ENCODE measurements at regions not wholly inside any gene's neighbourhood (a gene's known extent, or its start where the extent isn't known, plus 50 kb on each side); places are given as distances from the start of the nearest gene placed in this dataset.
"Not testable (repeated sequence)": the region's sequence is repeated elsewhere in the genome, so short reads cannot be mapped to it uniquely, and the experiment has no call there.

DNA sequence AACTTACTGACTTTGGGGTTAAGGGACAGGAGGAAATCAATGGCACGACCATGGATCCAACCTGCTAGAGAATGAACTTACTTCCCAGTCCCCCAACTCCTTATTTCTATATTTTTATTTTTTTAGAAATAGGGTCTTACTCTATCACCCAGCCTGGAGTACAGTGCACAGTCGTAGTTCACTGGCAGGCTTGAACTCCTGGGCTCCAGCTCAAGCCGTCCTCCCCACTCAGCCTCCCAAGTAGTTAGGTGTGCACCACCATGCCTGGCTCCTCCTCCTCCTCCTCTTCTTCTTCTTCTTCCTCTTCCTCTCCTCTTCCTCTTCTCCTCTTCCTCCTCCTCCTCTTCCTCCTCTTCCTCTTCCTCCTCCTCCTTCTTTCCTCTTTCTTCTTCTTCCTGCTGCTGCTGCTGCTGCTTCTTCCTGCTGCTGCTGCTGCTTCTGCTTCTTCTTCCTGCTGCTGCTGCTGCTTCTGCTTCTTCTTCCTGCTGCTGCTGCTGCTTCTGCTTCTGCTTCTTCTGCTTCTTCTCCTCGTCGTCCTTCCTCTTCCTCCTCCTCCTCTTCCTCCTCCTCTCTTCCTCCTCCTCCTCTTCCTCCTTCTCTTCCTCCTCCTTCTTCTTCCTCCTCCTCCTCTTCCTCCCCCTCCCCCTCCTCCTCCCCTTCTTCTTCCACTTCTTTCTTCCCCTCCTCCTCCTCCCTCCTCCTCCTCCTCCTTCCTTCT lies 390.1 kb upstream of the RGS6 start:
- no peak for DNase-seq

DNA sequence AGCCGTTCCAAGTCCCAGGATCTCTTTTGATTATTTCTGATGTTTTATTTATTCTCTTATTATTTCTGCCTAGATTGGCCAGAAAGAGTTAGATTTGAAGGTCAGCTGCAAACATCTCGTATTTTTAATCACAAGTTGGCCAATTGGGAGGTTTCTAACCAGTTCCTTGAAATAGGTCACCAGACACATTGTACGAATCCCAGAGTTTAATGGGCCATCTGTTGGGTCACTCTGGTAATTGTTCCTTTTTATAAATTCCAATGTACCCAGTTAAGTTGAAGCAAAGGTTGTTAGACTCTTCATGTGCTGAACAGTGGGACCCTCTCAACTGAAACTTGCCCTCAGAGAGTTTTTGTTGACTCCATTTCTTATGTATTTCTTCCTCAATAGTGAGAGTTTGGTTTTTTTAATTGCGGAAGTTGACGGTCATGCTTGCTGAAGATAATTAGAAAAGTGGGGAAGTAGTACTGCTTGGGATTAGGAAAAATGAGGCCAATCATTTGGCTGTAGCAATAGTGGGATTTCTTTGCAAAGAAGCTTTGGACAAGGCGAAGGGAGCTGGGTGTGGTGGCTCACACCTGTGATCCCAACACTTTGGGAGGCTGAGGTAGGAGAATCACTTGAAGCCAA lies 382.7 kb upstream of the RGS6 start:
- DNase-seq = no peak

DNA sequence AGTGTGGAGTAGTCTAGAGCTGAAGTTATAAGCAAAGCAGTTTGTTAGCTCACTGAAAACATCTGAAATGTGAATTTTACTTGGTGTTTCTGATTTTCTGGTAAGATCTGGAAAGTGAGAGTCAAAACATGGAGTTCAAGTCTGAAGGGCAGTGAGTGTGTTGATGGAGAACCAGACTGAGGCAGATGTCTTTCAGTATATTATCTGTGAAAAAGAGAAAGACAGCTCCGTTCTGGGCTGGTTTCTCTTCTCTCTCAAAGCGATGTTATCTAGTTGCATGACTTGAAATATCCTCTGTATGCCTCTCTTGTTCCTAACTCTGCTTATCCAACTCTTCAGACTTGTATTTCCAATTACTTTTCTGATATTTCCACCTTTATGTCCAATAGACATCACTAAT lies 381.9 kb upstream of the RGS6 start:
- DNase-seq = no peak

DNA sequence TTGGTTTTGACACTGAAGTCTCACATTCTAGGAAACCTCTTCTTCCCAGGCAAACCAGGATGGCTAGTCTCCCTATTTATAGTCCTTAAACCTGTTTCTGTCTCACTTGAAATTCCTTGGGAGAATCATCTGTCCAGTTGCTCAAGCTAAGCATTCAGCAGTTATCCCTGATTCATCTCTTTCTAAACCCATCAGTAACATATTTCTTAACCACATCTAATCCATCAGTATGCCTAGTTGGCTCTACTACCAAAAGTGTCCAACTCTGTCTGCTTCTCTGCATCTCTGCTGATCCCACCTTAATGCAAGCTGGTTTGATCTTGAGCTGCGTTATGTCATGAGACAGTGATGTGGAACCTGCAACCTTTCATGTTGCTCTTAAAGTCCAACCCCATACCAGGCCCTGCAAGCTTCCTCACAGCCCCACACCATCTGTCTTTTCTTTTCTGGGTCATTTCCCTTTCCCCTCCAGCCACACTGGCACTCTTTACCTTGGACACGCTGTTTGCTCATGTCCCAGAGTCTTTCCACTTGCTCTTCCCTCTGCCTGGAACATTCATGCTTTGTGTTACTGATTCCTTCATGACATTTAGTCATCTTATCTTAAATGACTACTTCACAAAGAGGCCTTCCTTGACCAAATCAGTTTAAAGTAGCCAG lies 380.8 kb upstream of the RGS6 start:
- DNase-seq = no peak

DNA sequence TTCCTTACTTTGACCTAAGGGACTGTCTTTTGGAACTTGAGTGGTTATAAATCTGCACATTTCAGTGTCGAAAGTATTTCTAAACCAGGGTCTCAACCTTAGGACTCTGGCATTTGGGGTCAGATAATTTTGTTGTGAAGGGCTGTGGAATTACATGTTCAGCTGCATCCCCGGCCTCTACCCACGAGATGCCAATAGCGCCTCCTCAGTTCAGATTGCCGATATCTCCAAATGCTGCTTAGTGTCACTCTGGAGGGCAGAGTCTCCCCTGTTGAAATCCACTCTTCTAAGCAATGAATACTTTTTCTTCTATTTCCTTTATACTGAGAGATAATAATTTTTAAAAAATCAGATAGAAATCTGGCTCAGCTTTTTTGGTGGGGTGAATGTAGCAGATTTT lies 379.4 kb upstream of the RGS6 start:
- DNase-seq = no peak

DNA sequence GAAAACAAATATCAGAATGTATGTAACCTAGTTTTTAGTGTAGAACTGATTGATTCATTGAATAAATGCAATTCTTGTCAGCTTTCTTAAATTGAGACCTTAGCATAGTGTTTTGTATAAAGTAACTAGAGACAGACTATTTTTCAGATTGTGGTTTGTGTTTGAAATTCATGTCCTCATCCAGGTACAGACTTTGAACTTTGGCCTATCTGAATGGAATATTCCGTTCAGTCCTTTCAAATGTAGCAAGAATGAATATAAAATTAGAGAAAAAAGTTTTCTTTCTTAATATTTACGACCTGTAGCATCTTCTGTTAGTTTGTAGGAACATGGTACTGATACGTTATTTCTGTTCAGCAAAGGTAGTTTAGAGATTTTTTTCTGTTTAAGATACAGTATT lies 378.4 kb upstream of the RGS6 start:
- DNase-seq = no peak

DNA sequence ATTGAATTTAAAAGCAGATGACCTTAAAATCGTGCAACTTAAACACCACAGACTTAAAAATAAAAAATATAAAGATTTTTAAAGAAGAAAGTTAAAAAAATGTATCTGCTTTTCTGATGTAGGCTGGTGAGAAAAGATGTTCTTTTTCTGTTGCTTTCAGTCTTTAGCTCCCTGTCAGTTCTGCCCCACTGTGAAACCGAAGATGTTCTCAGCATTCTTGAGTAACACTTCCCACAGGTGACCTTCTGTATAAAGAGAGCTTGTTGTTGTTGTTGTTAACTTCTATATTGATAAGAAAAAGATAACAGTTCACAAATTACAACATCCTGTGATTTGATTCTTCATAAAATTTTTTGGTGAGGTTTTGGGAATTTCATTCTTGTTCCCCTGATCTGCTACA lies 377.9 kb upstream of the RGS6 start:
- DNase-seq = no peak

DNA sequence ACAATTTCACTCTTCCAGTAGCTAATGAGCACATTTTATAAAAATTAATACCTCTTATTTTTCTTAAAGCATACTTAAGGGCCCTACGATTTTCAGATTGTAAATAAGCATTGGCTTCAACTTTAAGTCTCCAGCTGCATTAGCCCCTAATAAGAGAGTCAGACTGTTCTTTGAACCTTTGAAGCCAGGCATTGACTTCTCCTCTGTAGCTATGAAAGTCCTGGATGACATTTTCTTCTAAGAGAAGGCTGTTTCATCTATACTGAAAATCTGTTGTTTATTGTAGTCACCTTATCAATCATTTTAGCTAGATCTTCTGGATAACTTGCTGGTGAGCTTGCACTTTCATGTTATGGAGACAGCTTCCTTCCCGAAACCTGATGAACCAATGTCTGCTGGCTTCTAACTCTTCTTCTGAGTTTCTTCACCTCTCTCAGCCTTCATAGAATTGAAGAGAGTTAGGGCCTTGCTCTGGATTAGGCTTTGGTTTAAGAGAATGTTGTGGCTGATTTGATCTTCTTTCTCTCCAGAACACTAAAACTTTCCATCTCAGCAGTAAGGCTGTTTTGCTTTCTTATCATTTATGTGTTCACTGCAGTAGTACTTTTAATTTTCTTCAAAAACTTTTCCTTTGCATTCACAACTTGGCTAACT lies 377.1 kb upstream of the RGS6 start:
- DNase-seq = no peak

DNA sequence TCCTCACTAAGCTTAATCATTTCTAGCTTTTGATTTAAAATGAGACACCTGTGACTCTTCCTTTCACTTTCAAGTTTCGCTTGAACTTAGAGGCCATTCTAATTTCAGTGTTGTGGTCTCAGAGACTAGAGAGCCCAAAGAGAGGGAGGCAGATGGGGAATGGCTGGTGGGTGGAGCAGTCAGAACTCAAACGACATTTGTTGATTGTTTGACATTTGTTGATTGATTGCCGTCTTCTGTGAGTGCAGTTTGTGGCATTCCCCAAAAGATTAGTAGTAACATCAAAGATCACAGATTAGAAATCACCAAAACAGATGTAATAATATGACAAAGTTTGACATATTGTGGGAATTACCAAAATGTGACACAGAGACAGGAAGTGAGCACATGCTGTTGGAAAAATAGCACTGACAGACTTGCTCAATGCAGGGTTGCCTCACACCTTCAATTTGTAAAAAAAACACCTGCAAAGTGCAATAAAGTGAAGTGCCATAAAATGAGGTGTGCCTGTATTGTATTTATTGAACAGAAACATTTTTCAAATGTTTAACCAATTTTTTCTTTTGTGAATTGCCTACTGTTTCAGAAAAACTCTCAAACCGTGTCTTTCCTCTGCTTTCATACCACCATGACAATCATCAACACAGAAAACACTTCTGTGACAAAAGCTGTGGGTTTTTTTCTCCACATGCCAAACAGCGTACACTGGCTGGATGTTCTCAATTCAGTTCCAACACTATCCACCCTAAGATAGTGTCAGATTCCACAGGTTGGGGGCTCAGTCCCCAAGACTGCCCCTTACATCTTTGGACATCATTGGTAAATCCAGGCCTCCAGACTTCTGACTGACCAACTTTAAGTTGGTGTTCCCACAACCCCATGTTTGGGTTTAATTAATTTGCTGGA lies 376.3 kb upstream of the RGS6 start:
- no peak for DNase-seq

DNA sequence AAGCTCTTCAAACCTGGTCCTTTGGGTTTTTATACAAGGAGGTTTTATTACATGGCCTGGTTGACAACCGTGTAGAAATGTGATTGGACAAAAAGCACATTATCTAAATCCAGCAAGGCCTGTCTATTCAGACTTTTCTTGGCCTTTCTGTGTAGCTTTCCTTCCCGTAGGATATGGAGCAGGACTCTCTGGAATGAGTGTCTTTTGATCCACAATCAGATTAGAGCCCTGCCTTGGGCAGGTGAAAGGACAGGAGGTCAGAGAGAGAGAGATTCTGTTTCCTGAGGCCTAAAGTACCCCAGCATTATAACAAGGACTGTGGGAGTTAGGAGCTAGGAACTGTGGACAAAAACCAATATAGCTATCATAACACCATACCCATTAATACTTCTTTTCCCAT lies 375.5 kb upstream of the RGS6 start:
- DNase-seq = no peak

DNA sequence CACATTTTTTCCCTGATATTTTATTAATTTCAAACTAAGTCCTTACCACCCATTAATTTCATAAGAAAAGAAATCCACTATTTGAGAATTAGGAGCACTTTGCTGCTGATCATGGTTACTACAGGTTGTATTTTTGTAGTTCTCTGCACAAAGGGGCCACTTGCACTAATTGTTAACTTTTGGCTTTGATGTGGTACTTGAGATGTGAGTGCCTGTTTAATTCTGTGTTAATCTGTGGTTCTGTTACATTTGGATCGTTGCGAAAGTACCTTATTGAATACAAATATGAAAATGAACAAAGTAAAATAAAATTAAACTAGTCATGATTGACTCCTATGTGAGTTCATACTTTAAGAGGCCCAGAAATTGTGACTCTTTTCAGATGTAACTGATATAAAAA lies 374.9 kb upstream of the RGS6 start:
- DNase-seq = no peak

DNA sequence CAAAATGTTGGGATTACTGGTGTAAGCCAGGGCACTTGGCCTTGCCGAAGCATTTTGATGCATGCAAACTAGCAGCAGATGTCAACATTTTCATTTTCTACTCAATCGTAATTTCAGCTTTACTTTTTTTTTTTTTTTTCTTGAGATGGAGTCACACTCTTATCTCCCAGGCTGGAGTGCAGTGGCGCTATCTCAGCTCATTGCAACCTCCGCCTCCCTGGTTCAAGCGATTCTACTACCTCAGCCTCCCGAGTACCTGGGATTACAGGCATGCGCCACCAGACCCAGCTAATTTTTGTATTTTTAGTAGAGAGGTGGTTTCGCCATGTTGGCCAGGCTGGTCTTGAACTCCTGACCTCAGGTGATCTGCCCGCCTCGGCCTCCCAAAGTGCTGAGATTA lies 373.3 kb upstream of the RGS6 start:
- not testable (repeated sequence) for DNase-seq

DNA sequence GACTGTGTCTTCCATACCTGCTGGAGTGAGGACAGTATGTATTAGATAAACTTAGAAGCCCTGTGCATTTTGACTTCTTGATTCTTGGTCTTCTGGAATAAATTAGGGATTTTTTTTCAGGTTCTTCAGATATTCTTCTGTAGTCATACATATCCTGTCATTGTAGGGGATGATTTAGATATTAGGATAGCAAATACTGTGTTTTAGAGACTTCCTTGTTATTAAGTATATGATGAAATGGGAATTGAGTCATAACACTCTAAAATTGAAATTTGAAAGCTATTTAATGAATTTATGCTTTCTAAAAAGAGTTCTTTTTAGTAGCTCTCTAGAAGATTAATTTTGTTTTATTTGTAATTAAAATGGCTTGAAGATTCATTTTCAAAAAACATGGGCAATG lies 371.5 kb upstream of the RGS6 start:
- DNase-seq = no peak

DNA sequence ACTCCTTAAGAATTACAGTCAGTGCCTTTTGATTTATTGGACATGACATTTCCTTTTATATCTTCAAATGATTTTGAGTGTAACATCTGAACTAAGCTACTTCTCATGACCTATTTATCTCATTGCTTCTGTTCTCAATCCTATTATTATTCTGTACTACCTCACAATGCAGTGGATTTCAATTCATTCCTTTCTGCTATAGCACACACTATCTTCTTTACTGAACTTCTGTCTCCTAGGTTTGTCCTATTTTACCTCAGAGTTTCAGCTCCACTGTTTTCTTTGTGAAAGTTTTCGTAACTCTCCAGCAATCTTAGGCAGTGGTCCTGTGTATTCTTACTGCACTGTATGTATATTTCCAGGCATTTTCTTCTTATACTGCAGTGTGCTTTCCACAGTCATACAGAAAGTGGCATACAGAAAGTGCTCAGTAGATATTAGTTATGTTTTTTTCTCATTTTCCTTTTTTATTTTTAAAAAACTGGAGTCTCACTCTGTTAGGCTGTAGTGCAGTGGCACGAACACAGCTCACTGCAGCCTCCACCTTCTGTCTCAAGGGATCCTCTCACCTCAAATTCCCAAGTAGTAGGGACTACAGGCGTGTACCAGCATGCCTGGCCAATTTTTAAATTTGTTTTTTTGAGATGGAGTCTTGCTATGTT lies 368.6 kb upstream of the RGS6 start:
- DNase-seq = no peak

DNA sequence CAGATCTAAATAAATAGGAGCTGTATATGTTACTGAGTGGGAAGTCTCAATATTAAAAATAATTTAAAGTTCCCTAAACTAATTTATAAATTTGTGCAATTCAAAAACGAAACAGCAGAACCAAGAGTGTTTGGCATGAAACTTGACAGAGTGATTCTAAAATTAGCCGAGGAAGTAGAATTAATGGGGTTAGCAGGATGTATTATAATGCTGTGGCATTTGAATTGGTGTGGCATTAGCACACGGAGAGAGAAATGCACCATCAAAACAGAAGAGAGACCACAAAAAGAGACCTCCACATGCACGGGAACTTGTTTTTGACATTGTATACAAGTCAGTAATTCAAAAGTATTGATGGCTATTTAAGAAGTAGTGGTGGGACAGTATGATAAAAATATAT lies 366.0 kb upstream of the RGS6 start:
- DNase-seq = no peak

DNA sequence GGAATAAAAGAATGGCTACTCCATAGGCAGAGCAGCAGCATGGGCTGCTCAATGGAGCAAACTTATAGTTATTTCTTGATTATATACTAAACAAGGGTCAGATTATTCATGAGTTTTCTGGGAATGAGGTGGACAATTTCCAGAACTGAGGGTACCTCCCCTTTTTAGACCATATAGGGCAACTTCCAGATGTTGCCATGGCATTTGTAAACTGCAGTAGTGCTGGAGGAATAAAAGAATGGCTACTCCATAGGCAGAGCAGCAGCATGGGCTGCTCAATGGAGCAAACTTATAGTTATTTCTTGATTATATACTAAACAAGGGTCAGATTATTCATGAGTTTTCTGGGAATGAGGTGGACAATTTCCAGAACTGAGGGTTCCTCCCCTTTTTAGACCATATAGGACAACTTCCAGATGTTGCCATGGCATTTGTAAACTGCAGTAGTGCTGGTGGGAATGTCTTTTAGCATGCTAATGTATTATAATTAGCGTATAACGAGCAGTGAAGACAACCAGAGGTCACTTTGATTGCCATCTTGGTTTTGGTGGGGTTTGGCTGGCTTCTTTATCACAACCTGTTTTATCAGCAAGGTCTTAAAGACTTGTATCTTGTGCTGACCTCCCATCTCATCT lies 364.6 kb upstream of the RGS6 start:
- DNase-seq = not testable (repeated sequence)

DNA sequence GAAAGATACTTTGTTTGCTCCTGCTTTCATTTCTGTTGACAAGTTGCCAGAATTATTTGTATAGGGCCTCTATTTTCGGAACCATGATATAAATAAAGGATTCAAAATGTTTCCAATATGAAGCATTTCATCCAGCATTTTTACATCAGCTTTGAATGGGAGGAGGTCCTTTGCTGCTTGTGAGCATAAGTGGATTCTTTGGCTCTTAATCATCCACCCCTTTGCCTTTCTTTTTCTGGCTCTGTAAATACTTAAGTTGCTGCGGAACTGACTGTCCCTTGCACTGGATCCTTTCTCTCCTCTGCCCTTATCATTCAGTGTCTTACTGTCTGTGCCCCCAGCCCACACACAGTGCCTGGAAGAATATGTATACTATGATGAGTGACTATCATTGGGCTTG lies 357.3 kb upstream of the RGS6 start:
- no peak for DNase-seq

DNA sequence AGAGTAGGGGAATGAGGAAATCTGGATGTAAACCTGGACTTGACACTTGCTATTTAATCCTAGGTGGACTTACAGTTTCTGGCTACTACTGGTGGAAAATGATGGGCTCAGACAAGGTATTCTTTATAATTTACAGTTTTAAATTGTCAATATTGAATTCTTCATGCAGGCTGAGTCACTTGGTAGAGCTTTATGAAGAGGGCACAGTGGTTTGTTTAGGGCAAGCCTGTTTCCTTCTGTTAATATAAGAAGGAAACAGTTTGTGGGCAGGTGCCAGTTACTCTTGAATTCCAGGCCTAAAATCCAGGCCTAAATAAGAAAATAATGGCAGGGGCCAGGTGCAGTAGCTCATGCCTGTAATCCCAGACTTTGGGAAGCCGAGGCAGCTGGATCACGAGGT lies 355.8 kb upstream of the RGS6 start:
- DNase-seq = no peak

DNA sequence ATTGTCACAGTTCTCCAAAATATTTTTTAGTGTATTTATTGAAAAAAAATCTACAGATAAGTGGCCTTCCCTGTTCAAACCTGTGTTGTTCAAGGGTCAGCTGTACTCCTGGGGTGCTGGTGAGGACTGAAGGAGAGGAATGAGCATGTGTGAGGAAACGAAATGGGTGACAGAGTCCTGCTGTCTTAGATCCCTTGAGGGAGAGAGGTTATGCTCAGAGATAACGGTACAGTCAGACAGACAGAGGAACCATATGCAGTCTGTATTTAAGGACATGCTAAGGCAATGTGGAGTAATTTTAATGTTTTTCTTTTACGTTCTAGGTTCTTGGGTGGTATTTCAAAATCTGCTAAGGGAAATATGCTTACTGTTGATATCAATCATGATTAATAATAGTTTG lies 352.9 kb upstream of the RGS6 start:
- DNase-seq = no peak

DNA sequence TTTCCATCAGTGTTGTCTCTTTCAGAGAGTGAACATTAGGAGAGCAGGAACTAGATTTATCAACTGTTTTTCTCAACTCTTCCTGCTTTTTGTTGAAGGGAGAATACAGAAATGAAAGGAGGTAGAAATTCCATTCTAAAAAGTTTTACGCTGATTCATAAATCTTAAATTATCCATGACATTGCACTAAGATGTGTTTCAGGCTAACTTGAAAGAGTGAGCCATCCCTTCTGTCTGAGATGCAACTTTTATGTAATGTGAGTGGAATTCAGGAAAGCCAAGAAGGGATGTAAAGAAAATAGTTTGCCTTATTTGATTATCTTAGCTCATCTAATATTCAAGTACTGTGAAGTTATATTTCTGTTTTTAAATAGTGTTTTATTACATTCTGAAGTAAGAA lies 349.5 kb upstream of the RGS6 start:
- DNase-seq = no peak

DNA sequence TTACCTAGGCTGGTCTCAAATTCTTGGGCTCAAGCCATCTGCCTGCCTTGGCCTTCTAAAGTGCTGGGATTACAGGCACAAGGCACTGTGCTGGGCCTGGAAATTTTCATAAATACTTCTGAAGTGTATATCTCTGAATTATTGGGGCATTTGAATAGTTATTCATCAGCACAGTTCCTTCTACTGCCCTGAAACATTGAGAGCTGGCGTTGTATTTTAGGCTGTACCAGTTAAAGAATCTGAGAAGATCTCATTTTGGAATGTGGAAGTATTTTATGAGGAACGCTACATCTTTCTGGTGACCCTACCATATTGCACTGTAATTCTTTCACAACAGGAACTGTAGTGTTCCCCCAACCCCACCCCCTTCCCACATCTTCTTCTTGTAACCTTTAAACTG lies 349.0 kb upstream of the RGS6 start:
- DNase-seq = no peak

DNA sequence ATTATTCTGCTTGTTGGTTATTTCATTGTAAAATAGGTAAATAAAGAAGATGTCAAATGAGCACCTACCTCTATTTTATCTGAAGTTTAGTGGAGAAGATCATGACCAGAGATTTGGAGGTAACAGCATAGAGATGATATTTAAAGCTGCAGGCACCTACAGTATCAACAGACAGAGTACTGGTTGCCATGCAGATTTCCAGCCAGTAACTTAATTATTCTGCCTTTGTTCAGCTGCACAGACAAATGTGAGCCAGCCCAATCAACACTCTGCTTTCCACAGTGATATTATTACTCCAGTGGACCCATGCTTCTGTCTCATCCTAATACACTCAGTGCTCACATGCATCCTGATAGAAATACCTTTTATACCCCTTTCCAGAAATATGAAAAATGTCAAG lies 348.5 kb upstream of the RGS6 start:
- no peak for DNase-seq

All from NCI-H774 (cell line).